Activated CD4-positive, alpha-beta T cell treated with anti-CD3 and anti-CD28 coated beads, Interleukin-2, Interleukin-4, amounts not matched to agents 100 ng/mL and 50 ng/mL, durations not matched to agents 16 hours and 8 hours (primary cell): ENCODE measurements at regions not wholly inside any gene's neighbourhood (a gene's known extent, or its start where the extent isn't known, plus 50 kb on each side); places are given as distances from the start of the nearest gene placed in this dataset.

Experiments
- DNase-seq: peaks from one replicate; pipeline ENCODE4 v3.0.0-alpha.2; 2020; ENCODE audit warnings: low spot score

- DNase-seq = no peak
These were observed 187.1 kb upstream of the CDKN3 start for GRCh38 chr14:54209511-54210250.

GRCh38 chr14:54211551-54212308, 185.1 kb upstream of the CDKN3 start:
- no peak for DNase-seq

- DNase-seq = no peak
These were observed 183.3 kb upstream of the CDKN3 start for GRCh38 chr14:54213536-54213935.

DNA sequence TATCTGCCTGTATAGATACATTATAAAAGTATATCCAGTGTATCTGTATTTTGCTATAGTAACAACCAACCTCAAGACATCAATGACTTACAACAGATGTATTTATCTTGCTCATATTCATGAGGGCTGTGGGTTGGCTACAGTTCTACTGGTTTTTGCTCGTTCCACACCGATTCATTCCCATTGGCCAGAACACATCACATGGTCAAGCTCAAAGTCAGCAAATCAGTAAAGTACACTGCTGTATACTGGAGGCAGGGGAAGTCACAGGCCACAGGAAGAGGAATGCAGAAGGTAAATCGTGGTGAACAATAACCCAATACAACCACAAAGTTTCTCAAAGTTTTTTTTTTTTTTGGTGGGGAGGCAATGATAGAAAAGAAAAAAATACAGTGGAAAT, 180.0 kb upstream of the CDKN3 start:
- DNase-seq = no peak

GRCh38 chr14:54219261-54220070, 177.3 kb upstream of the CDKN3 start:
- no peak for DNase-seq

DNA sequence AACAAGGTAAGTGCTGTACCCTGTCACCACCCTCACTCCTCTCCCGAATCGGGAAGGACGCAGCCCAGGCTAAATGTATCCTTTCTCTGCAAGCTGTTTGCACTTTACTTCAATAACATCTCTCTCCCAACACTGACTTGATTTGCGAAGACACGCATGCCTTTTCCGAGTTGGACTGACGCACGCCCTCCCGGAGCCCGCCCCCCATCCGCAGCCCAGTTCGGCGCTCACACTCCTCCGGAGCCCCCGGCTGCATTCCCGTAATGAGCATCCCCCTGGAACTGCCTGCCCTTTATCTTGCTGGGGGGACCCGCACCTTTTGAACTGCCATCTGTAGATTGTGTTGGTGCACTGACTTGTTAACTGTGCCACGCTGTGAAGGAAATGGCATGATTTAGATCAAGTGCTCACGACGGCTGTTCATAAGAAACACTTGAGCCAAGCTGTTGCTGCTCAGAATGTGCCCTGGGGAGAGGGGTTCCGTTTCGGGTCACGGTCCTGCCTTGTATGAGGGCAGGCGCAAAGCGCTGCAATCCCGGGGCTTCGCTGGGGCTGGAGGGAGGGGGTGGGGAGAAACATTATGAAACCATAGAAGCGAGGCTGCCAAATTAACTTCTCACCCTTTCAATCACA, 176.6 kb upstream of the CDKN3 start:
- DNase-seq = no peak

DNA sequence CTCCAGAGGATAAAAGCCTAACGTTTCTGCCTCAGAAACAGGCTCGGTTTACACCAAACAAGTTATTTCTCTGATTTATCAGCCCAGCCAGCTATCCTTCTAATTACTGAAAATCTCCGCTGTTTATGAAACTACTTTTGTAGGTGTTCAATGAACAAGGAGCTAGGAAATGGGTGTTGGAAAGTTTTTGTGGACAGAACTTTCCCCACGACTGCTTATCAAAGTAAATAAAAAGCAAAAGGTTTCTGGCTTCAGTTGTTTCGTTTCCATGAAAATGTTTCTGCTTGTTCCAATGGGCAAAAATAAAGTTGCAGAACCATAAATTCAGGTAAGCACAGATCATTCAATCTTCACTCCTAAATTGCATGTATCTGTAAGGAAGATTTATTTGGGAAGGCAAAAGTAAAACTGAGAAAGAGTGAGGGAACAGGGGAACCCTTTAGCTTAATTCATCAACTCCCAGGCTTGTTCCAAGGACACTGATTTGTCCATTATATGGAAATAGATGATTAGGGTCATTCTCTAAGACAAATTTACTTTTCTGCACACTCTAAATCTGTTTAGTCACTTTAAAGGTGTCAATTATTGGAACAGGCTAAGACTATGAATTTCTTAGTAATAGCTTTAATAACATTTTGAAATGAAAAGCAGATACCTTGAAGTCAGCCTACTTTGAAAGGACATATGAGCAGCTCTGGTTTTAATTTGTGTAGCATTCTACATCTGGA, 175.9 kb upstream of the CDKN3 start:
- no peak for DNase-seq

DNA sequence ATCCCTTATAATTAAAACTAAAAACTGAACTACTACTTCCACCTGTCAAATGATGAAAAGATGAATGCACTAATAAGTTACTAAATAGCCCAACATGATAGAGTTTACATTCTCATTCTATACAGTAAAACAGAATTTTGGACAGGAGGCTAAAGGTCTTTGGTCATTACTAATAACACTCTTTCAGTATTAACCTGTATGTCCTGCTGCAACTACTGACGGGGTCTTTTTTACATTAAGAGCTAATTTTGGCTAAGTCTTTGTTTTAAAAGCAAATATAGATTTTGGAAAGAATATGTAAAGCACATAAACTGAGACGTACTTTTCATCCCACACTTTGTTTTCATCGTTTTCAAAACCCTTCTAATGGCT, 175.4 kb upstream of the CDKN3 start:
- no peak for DNase-seq

- no peak for DNase-seq
These were observed 174.8 kb upstream of the CDKN3 start for GRCh38 chr14:54221971-54222370.

DNA sequence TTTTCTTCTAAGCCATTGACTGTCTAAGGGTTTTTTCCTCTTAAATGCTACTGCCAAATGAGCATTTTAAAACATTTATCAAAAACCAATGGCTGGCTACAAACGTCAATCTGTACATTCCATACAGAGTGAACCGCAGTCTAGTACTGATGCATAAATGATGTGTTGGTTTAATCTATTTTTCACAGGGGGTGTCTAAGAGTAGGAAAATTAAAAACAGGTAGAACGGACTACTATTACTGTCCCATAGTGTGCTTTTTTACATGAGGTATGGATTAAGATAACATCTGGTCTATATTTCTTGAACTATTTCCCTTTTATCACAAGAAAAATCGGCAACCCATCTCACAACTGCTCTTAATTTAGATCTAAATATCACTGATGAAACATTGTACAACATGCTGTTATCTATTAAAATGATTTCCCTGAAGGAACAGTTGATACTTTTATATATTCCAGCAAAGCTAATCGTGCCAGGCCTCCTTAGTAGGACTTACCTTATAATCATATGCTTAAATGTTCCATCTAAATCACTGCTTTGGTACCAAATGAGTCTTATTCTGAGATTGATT, 172.9 kb upstream of the CDKN3 start:
- no peak for DNase-seq

DNA sequence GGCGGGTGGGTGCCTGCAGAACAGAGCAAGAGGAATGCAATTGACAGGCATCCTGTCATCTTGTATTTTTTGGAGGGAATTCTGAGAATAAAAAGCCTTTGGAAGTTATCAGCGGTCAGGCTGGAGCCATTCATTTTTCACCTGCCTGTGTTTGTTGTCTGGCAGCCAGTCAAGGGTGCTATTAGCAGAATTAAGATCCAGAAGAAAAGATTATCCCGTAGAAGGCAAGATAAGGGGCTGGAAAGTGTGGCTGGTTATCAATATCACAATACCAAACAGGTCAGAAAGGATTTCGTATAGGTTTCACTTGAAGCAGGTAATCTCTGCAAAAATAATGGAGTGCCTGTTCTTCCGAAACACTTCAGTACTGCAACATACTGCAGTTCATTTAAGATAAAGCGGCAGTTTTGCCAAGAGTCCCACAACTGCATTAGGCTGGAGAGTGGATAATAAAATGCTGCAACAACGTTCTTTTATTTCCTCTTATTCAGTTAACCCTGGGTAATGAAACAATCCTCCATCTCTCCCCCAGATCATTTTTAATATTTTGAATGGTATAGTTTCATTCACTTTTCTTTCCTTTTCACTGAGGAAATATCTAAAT, 171.2 kb upstream of the CDKN3 start:
- no peak for DNase-seq

- no peak for DNase-seq
These were observed 170.7 kb upstream of the CDKN3 start for GRCh38 chr14:54226103-54226502.

DNA sequence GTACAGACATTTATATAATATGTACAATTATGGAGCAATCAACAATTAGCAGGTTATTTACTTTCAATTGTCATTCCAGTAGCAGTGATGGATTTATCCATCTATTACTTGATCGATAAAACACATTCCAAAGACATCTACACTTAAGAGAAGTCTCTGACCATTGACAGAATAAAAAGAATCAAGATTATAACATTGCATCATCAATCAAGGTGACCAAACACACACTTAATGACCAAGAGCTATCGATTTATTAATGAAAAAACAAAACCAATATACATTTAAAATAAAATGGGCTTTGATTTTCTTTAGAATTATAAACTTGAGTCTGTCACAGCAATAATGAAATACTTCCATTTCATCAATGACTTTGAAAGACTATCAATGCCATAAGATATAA, 170.2 kb upstream of the CDKN3 start:
- no peak for DNase-seq

DNA sequence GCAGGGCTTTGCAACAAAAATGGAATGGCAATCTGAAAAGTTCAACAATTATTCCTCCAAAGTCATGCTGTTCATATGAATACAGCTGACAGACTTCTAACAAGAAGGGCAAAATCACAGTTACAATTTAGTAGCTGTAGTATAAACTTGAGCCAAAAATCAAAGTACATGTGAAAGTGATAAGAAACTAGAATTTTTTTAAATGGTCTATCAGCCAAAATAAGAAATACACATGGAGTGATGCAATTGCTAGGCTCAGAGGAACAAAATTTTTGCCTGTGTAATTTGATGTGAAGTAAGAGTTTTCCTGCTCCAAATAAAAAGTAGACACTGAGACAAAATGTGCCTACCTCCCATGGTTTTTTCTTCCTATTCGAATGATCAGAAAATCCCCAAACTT, 167.7 kb upstream of the CDKN3 start:
- DNase-seq = no peak

DNA sequence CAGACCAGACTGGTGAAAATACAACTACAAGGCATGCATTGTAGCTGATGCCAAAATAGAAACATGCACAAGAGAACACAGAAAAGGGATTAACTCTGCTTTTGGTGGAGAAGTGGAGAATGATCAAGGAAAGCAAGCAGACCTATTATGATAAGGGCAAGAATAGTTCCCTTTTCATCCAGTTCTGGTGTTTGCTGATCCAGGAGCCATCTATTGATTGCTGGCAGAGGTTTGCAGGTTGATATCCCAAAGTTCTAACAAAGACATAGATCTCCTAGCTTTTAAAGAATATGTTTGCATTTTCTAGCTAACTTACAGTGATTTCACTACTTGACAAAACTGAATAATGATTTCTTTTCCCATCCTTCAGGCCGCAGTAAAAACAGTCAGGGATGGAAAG, 166.2 kb upstream of the CDKN3 start:
- no peak for DNase-seq

DNA sequence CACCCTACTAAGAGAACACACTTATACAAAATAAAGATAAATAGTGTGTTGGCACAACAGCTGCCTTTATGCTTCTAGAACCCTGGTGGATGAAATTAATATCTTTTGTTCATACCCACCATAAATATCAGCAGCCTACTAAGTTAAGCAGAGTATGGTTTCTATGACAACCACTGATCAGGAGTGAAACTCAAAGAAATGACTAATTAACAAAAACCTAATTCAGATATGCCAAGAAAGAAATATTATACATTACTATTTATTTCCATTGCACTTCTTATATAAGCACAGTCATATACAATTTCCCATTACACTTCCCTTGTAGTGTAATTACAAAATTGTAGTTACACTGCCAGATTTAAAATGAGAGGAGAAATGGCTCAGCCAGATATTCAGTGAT, 164.1 kb upstream of the CDKN3 start:
- DNase-seq = no peak

GRCh38 chr14:54241517-54241916, 155.3 kb upstream of the CDKN3 start:
- no peak for DNase-seq

- no peak for DNase-seq
These were observed 145.5 kb upstream of the CDKN3 start for GRCh38 chr14:54251356-54251755.

DNA sequence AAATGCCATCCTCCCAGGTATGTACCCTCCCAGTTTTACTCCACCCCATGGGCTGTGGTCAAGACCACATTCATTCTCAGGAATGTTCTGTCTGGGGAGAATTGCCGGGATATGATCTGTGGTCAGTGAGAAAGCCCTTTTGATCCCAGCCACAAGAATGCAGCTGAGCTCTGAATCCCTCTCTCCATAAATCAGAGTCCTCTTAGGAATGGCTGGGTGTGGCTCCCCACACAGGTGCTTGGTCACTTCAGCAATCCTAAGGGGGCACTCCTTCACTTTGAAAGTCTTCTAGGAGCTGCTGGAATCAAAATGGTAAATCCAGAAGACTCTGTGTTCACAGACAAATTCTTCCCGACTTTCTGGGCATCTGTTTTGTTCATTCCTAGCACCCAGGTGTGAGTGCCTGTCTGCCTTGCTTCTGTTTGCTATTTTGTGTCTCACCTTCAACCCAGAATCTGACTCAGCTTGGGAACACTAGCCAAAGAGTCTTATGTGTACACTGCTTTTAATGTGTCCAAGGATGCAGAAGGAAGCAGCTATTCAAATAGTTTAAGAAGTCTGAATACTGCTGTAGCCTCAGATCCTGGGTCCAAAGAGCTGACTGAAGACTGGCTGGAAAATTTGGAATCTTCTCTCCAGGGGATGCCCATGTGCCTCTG, 144.6 kb upstream of the CDKN3 start:
- no peak for DNase-seq

DNA sequence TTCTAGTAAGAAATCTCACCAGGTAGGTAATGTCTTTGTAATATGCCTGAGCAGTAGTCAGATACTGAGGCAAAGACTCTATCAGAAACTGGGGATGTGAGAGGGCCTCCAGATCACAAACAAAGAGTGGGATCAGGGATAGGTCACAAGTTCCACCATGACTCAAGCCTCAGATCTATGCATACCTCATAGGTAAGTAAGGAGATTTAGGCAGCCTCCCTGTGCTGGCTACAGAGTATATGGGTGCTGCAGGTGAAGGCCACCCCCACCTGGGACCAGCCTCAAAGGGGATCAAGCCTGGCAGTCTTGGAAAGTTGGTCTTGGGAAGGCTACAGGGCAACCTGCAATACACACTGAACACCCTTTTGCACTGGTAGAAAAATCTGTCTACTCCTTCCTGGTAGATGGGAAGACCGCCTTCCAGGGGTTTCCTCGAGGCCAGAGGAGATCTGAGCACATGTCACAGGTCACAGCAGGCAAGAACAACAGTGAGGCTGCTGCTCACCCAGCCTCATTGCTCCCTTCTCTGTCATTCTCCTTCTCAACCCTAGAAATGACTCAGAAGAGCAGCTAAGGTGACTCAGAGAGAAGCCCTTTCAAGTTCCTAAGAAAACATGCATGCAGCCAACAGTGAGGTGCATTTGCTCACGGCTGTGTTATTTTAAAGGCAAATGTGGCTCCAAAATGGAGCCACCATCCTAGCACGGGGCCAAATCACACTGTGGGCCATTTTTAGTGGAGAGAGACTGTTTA, 143.4 kb upstream of the CDKN3 start:
- peak; percentile 63 for DNase-seq
